ENCODE measurements at regions not wholly inside any gene's neighbourhood (a gene's known extent, or its start where the extent isn't known, plus 50 kb on each side); places are given as distances from the start of the nearest gene placed in this dataset.
"Not testable (repeated sequence)": the region's sequence is repeated elsewhere in the genome, so short reads cannot be mapped to it uniquely, and the experiment has no call there.

GRCh38 chr17:72386173-72386572, 265.4 kb downstream of the SOX9 start:
- DNase-seq (ENCODE audit: low read depth in 2 of 2, low spot score in 1 of 2), result not testable (repeated sequence)

GRCh38 chr17:72386619-72387237, 265.9 kb downstream of the SOX9 start:
- DNase-seq (ENCODE audit: low read depth in 2 of 2, low spot score in 1 of 2), result no peak

GRCh38 chr17:72387487-72387886, 266.7 kb downstream of the SOX9 start:
- no peak for DNase-seq (ENCODE audit: low read depth in 2 of 2, low spot score in 1 of 2)

GRCh38 chr17:72387969-72388368, 267.1 kb downstream of the SOX9 start:
- no peak for DNase-seq (ENCODE audit: low read depth in 2 of 2, low spot score in 1 of 2)

GRCh38 chr17:72388765-72389473, 268.1 kb downstream of the SOX9 start:
- DNase-seq (ENCODE audit: low read depth in 2 of 2, low spot score in 1 of 2), result no peak

GRCh38 chr17:72390675-72391508, 270.1 kb downstream of the SOX9 start:
- no peak for DNase-seq (ENCODE audit: low read depth in 2 of 2, low spot score in 1 of 2)

GRCh38 chr17:72392056-72393010, 271.5 kb downstream of the SOX9 start:
- DNase-seq (ENCODE audit: low read depth in 2 of 2, low spot score in 1 of 2), result no peak

- no peak for DNase-seq (ENCODE audit: low read depth in 2 of 2, low spot score in 1 of 2)
These were observed 272.7 kb downstream of the SOX9 start for GRCh38 chr17:72393553-72393952.

- DNase-seq (ENCODE audit: low read depth in 2 of 2, low spot score in 1 of 2), result no peak
These were observed 273.7 kb downstream of the SOX9 start for GRCh38 chr17:72394531-72394930.

GRCh38 chr17:72396121-72396520, 275.3 kb downstream of the SOX9 start:
- no peak for DNase-seq (ENCODE audit: low read depth in 2 of 2, low spot score in 1 of 2)

- DNase-seq (ENCODE audit: low read depth in 2 of 2, low spot score in 1 of 2), result no peak
These were observed 276.4 kb downstream of the SOX9 start for GRCh38 chr17:72397223-72397667.

GRCh38 chr17:72397687-72398086, 276.9 kb downstream of the SOX9 start:
- DNase-seq (ENCODE audit: low read depth in 2 of 2, low spot score in 1 of 2), result no peak

GRCh38 chr17:72399023-72399607, 278.3 kb downstream of the SOX9 start:
- no peak for DNase-seq (ENCODE audit: low read depth in 2 of 2, low spot score in 1 of 2)

- DNase-seq (ENCODE audit: low read depth in 2 of 2, low spot score in 1 of 2), result no peak
These were observed 279.0 kb downstream of the SOX9 start for GRCh38 chr17:72399608-72400487.

- no peak for DNase-seq (ENCODE audit: low read depth in 2 of 2, low spot score in 1 of 2)
These were observed 279.6 kb downstream of the SOX9 start for GRCh38 chr17:72400488-72400827.

GRCh38 chr17:72400863-72401262, 280.0 kb downstream of the SOX9 start:
- no peak for DNase-seq (ENCODE audit: low read depth in 2 of 2, low spot score in 1 of 2)

GRCh38 chr17:72401883-72402726, 281.3 kb downstream of the SOX9 start:
- no peak for DNase-seq (ENCODE audit: low read depth in 2 of 2, low spot score in 1 of 2)

GRCh38 chr17:72402727-72403210, 281.9 kb downstream of the SOX9 start:
- no peak for DNase-seq (ENCODE audit: low read depth in 2 of 2, low spot score in 1 of 2)
